Right lobe of liver (tissue), 4 donors: ENCODE measurements at regions not wholly inside any gene's neighbourhood (a gene's known extent, or its start where the extent isn't known, plus 50 kb on each side); places are given as distances from the start of the nearest gene placed in this dataset.

Experiments
- CTCF ChIP-seq, 4 donors: fragments of 200-600 bp in 3 of 4; fragments of 450-650 bp in 1 of 4; IDR thresholded peaks; one replicate each; pipeline versions ENCODE4 v1.5.1 to v1.8.0; 2016 to 2022; ENCODE audit warnings: antibody characterized with exemption in 4 of 4, mild to moderate bottlenecking in 2 of 4
- POLR2A ChIP-seq: fragments of 450-650 bp; IDR thresholded peaks from one replicate; pipeline ENCODE4 v1.6.1; 2017; ENCODE audit warnings: antibody characterized with exemption, mild to moderate bottlenecking
- donor health status: DM: no; HTN: no; CAD: no.
- donor health status: DM: no; HTN: no; CAD: no.
- donor health status: DM: no; HTN: yes; CAD: no.

- no peak for TF ChIP-seq CTCF (IDR thresholded peaks at IDR 0.05)
- no peak for TF ChIP-seq POLR2A
These were observed 210.9 kb upstream of the GGTLC1 start for GRCh38 chr20:24199501-24199900.
